Fibroblast of lung (primary cell): ENCODE measurements at regions not wholly inside any gene's neighbourhood (a gene's known extent, or its start where the extent isn't known, plus 50 kb on each side); places are given as distances from the start of the nearest gene placed in this dataset.

Experiments used
- DNase-seq, 2 donors: peaks; one replicate each; pipeline versions ENCODE4 v3.0.0 to v3.0.0-alpha.2; 2010; ENCODE audit warnings: low read depth in 2 of 2
- H2AFZ ChIP-seq: 2 replicates; pipeline ENCODE4 v1.5.1; 2012; ENCODE audit warnings: low read length, control low read depth, inconsistent platforms
- H3K27ac ChIP-seq: 2 replicates; pipeline ENCODE4 v1.5.1; 2011; ENCODE audit warnings: low read length, control low read depth; ENCODE audit not compliant: insufficient read depth
- H3K27me3 ChIP-seq: 2 replicates; pipeline ENCODE4 v1.5.1; 2011; ENCODE audit warnings: mild to moderate bottlenecking, low read length; ENCODE audit not compliant: control insufficient read depth, insufficient read depth
- H3K36me3 ChIP-seq: 2 replicates; pipeline ENCODE4 v1.5.1; 2011; ENCODE audit warnings: low read length; ENCODE audit not compliant: control insufficient read depth, insufficient read depth
- H3K4me1 ChIP-seq: 2 replicates; pipeline ENCODE4 v1.5.1; 2011; ENCODE audit warnings: low read length; ENCODE audit not compliant: control insufficient read depth, insufficient read depth; ENCODE audit errors: extremely low read depth
- H3K4me2 ChIP-seq: 2 replicates; pipeline ENCODE4 v1.5.1; 2011; ENCODE audit warnings: low read length, control low read depth; ENCODE audit not compliant: insufficient read depth; ENCODE audit errors: extremely low read depth
- H3K4me3 ChIP-seq, 4 experiments: fragments of 200-600 bp in 1 of 4; sonication (generic) in 1 of 4; replicated peaks in 1 of 4; 2 replicates each; pipeline ENCODE4 v1.5.1; 2011 to 2016; ENCODE audit warnings: low read length in 4 of 4, low read depth in 3 of 4, mild to moderate bottlenecking in 3 of 4, control low read depth in 2 of 4, inconsistent platforms in 1 of 4, mixed read lengths in 1 of 4; ENCODE audit not compliant: insufficient read depth in 1 of 4; ENCODE audit errors: control extremely low read depth in 1 of 4
- H3K79me2 ChIP-seq: 2 replicates; pipeline ENCODE4 v1.5.1; 2012; ENCODE audit warnings: mild to moderate bottlenecking, low read length, inconsistent platforms; ENCODE audit not compliant: control insufficient read depth, insufficient read depth
- H3K9ac ChIP-seq: 2 replicates; pipeline ENCODE4 v1.5.1; 2011; ENCODE audit warnings: mild to moderate bottlenecking, low read length, control low read depth; ENCODE audit not compliant: insufficient read depth
- H3K9me3 ChIP-seq: 2 replicates; pipeline ENCODE4 v1.5.1; 2012; ENCODE audit warnings: low read depth, low read length; ENCODE audit not compliant: control insufficient read depth, insufficient read depth
- H4K20me1 ChIP-seq: 2 replicates; pipeline ENCODE4 v1.5.1; 2011; ENCODE audit warnings: low read length; ENCODE audit not compliant: control insufficient read depth, insufficient read depth; ENCODE audit errors: extremely low read depth
- CTCF ChIP-seq, 2 donors: IDR thresholded peaks in 1 of 2; conservative IDR thresholded peaks in 1 of 2; 1 replicate in 1 of 2; 2 replicates in 1 of 2; pipeline ENCODE4 v1.5.1; 2011 to 2012; ENCODE audit warnings: low read length in 2 of 2, control low read depth in 1 of 2, inconsistent platforms in 1 of 2, low read depth in 1 of 2, mild to moderate bottlenecking in 1 of 2
- EZH2 ChIP-seq: IDR thresholded peaks from 2 replicates; pipeline ENCODE4 v1.5.1; 2012; ENCODE audit warnings: low read length, control low read depth, mild to moderate bottlenecking; ENCODE audit errors: missing control alignments

DNA sequence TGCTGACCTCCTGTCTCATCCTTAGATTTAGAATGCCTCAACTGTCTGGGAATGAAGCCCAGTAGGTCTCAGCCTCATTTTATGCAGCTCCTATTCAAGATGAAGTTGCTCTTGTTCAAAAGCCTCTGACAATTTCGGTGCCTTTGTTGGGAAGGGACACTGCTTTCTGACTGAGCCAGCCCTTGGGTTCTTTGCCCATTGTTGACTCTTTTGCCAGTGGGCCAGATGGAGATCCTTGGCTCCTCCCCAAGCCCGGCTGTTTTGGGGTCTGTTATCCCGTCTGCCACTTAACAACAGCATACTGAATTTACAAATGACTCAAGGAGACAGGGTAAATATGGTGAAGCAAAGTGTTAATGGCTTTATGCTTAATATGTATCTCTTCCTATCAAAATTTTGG lies 58.3 kb upstream of the PRKX start:
- Histone ChIP-seq H3K27me3 (no peaks in the 10 kb centered on the region), H3K79me2 (no peaks in the 10 kb centered on the region), H3K27ac (no peak overlapping the region), H2AFZ (no peak overlapping the region), H3K9me3 (no peaks in the 10 kb centered on the region), H4K20me1 (no peaks in the 10 kb centered on the region), H3K4me3 (no peak overlapping the region), H3K4me2 (no peak overlapping the region), H3K9ac (no peak overlapping the region), H3K4me1 (no peaks in the 10 kb centered on the region), H3K36me3 (no peaks in the 10 kb centered on the region)
- TF ChIP-seq EZH2 (no peak), CTCF (conservative IDR thresholded peaks at IDR 0.05 in 1 of 2, IDR thresholded peaks at IDR 0.05 in 1 of 2; ENCODE audit: low read depth in 1 of 2, low read length in 2 of 2) (no peak)
- DNase-seq = no peak

GRCh38 chrX:3768881-3769280 lies 55.4 kb upstream of the PRKX start:
- Histone ChIP-seq H3K4me1 (no peaks in the 10 kb centered on the region), H3K4me3 (no peak overlapping the region), H3K27ac (no peak overlapping the region), H3K27me3 (no peaks in the 10 kb centered on the region), H3K9ac (no peak overlapping the region), H3K79me2 (no peaks in the 10 kb centered on the region), H2AFZ (no peak overlapping the region), H3K4me2 (no peak overlapping the region), H3K36me3 (no peaks in the 10 kb centered on the region), H4K20me1 (no peaks in the 10 kb centered on the region), H3K9me3 (no peaks in the 10 kb centered on the region)
- TF ChIP-seq CTCF (conservative IDR thresholded peaks at IDR 0.05 in 1 of 2, IDR thresholded peaks at IDR 0.05 in 1 of 2; ENCODE audit: low read depth in 1 of 2, low read length in 2 of 2) (no peak), EZH2 (no peak)
- DNase-seq = no peak
